T-cell (primary cell): ENCODE measurements at regions not wholly inside any gene's neighbourhood (a gene's known extent, or its start where the extent isn't known, plus 50 kb on each side); places are given as distances from the start of the nearest gene placed in this dataset.

Experiments used
- ATAC-seq, 4 experiments: fragments of 200-7000 bp in 3 of 4; fragments of 150-1000 bp in 1 of 4; cut with Tn5 transposase; replicated peaks in 1 of 4; 1 replicate in 3 of 4; 2 replicates in 1 of 4; pipeline ENCODE4 v1.10.0; 2021; ENCODE audit warnings: moderate library complexity in 3 of 4, mild to moderate bottlenecking in 2 of 4, moderate number of reproducible peaks in 1 of 4
- CTCF ChIA-PET, 2 donors: fragments of 300-600 bp; sonication (Branson Sonifier 250); formaldehyde crosslinking; loops; one replicate each; lab custom pipeline; 2022; ENCODE audit warnings: antibody characterized with exemption in 2 of 2; lab: Charles Lee
- POLR2A ChIA-PET, 2 donors: fragments of 300-600 bp; sonication (Branson Sonifier 250); formaldehyde crosslinking; loops; one replicate each; lab custom pipeline; 2022; ENCODE audit warnings: antibody characterized with exemption in 2 of 2; lab: Charles Lee
- DNase-seq, 35 experiments: peaks; one replicate each; pipeline versions ENCODE4 v3.0.0 to v3.0.0-alpha.2; 2013 to 2023
- H3K27ac ChIP-seq: one replicate; pipeline ENCODE4 v1.5.1; 2013; ENCODE audit warnings: low read length
- H3K27me3 ChIP-seq, 2 experiments: replicated peaks in 1 of 2; 1 replicate in 1 of 2; 2 replicates in 1 of 2; pipeline versions ENCODE4 v1.6.1 to v1.7.0; 2013; ENCODE audit warnings: low read length in 1 of 2, mixed read lengths in 1 of 2; ENCODE audit not compliant: control insufficient read depth in 2 of 2, insufficient read depth in 2 of 2; ENCODE audit errors: extremely low read depth in 1 of 2
- H3K36me3 ChIP-seq, 2 donors: 1 replicate in 1 of 2; 2 replicates in 1 of 2; pipeline versions ENCODE4 v1.6.1 to v1.7.0; 2013; ENCODE audit warnings: low read length in 1 of 2; ENCODE audit not compliant: control insufficient read depth in 2 of 2, insufficient read depth in 1 of 2; ENCODE audit errors: extremely low read depth in 1 of 2
- H3K4me1 ChIP-seq, 2 experiments: 1 replicate in 1 of 2; 2 replicates in 1 of 2; pipeline versions ENCODE4 v1.6.1 to v1.7.0; 2013; ENCODE audit warnings: low read length in 2 of 2, mixed read lengths in 1 of 2; ENCODE audit not compliant: insufficient read depth in 2 of 2, control insufficient read depth in 1 of 2; ENCODE audit errors: extremely low read depth in 1 of 2
- H3K4me3 ChIP-seq, 2 donors: 1 replicate in 1 of 2; 2 replicates in 1 of 2; pipeline versions ENCODE4 v1.5.1 to v1.7.0; 2013; ENCODE audit warnings: mild to moderate bottlenecking in 2 of 2, low read length in 1 of 2, moderate library complexity in 1 of 2; ENCODE audit not compliant: control insufficient read depth in 1 of 2; ENCODE audit errors: extremely low read depth in 1 of 2
- H3K9me3 ChIP-seq: 2 replicates; pipeline ENCODE4 v1.7.0; 2013
- H3K27ac Mint-ChIP-seq, 2 donors: one replicate each; pipeline ENCODE4 v1.8.0; 2020 to 2021; ENCODE audit warnings: mild to moderate bottlenecking in 2 of 2, mixed read lengths in 2 of 2
- H3K27me3 Mint-ChIP-seq, 2 donors: one replicate each; pipeline ENCODE4 v1.8.0; 2021 to 2022; ENCODE audit warnings: mixed read lengths in 2 of 2
- H3K36me3 Mint-ChIP-seq: one replicate; pipeline ENCODE4 v1.8.0; 2021; ENCODE audit warnings: mixed read lengths
- H3K4me1 Mint-ChIP-seq, 3 donors: one replicate each; pipeline ENCODE4 v1.8.0; 2020 to 2022; ENCODE audit warnings: mixed read lengths in 3 of 3, mild to moderate bottlenecking in 1 of 3
- H3K4me3 Mint-ChIP-seq, 3 donors: one replicate each; pipeline ENCODE4 v1.8.0; 2020 to 2022; ENCODE audit warnings: mild to moderate bottlenecking in 3 of 3, mixed read lengths in 3 of 3, moderate library complexity in 3 of 3
- H3K9me3 Mint-ChIP-seq, 3 donors: one replicate each; pipeline ENCODE4 v1.8.0; 2020 to 2022; ENCODE audit warnings: mixed read lengths in 3 of 3
- WGBS: methylation state at CpG from one replicate; pipeline ENCODE4 v1.1.5; 2013; ENCODE audit warnings: missing lambda C conversion rate; ENCODE audit not compliant: insufficient coverage; 5-methylcytosine and 5-hydroxymethylcytosine counted together

DNA sequence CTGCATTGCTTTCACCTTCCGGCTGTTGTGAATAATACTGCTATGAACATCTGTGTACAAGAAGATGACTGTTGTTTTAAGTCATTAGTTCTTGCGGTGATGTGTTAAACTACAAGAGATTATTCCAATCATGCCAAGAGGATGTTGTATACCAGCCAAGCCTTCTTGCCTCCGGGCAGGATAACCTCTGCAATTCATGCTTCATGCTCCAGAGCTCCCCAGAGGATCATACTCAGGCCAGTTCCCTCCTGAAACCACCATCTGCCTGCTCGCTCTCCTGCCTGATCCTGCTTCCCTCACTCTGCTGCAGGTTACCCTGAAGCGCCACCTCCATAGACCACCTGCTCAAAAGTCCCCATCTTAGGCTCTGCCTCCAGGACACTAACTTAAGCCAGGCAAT, 187.1 kb upstream of the PROK2 start:
- Histone ChIP-seq H3K36me3 (no peaks in the 10 kb centered on the region), H3K4me3 (no peak overlapping the region), H3K27ac (no peak overlapping the region), H3K27me3 (peaks cover 0 to 2% of the 10 kb centered on the region in 2 experiments), H3K4me1 (no peaks in the 10 kb centered on the region), H3K9me3 (no peaks in the 10 kb centered on the region)
- ChIA-PET CTCF (no interaction called here), POLR2A (interaction anchor here in 1 of 2 donors (0.5 kb wide), 1 partner anchor 13 kb away, joined by 4 read pairs; no protein-coding TSS in a partner anchor)
- ATAC-seq (no peak), DNase-seq (no peak)
- H3K9me3 Mint-ChIP-seq = no peaks in the 10 kb centered on the region
- no peak overlapping the region for H3K27ac Mint-ChIP-seq
- 86% methylated on average over 2 of the region's 5 CpGs for WGBS
- no peaks in the 10 kb centered on the region for H3K4me1 Mint-ChIP-seq
- peaks cover 8 to 9% of the 10 kb centered on the region in 2 donors for H3K27me3 Mint-ChIP-seq
- no peak overlapping the region for H3K4me3 Mint-ChIP-seq
- no peaks in the 10 kb centered on the region for H3K36me3 Mint-ChIP-seq

DNA sequence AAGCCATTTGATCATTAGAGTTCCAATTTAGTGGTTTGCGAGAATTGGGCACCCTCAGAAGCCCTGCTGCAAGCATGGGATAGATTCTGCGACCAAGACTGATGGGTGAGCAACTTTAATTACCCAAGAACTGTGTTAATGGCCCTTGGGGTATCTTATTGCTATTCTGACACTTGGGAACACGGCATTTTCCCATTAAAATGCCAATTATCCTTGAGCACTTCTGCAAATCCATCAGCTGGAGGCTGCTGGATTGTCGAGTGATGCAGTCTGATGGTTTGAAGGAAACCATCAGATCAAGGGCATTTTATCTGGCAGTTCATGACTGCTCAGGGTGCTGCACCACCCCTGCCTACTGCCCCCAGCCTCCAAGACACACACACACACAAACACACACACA, 183.6 kb upstream of the PROK2 start:
- DNase-seq = no peak
- Mint-ChIP-seq H3K9me3 (no peaks in the 10 kb centered on the region), H3K4me1 (no peaks in the 10 kb centered on the region), H3K4me3 (no peak overlapping the region), H3K27ac (no peak overlapping the region), H3K27me3 (peaks cover 12 to 18% of the 10 kb centered on the region in 2 donors), H3K36me3 (no peaks in the 10 kb centered on the region)
- Histone ChIP-seq H3K27ac (no peak overlapping the region), H3K9me3 (no peaks in the 10 kb centered on the region), H3K4me3 (no peak overlapping the region), H3K36me3 (no peaks in the 10 kb centered on the region), H3K27me3 (peaks cover 0 to 11% of the 10 kb centered on the region in 2 experiments), H3K4me1 (no peaks in the 10 kb centered on the region)
- POLR2A ChIA-PET = no interaction called here
- WGBS = 94% methylated on average over 2 of the region's 4 CpGs
- CTCF ChIA-PET = no interaction called here
- no peak for ATAC-seq

DNA sequence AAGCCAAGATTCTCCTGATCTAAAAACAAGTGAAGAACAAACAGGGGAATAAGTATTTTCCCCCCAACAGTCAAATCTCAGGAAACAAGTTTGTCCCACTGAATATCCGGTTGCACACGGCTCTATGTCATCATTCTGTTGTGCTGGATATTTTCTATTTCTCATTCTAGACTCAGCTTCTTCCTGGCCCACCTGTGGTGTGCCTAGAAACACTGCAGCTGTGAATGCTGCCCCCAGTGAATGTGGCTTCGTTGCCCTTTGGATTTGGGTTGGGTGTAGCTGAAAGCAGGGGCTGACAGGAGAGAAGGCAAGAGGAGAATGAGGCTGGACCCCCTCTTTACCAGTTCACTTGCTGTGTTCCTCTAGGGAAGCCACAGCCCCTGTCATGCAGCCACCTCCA, 181.2 kb upstream of the PROK2 start:
- Mint-ChIP-seq H3K4me3 (no peak overlapping the region), H3K27ac (no peak overlapping the region), H3K36me3 (no peaks in the 10 kb centered on the region), H3K4me1 (no peaks in the 10 kb centered on the region), H3K27me3 (peaks cover 9 to 19% of the 10 kb centered on the region in 2 donors), H3K9me3 (no peaks in the 10 kb centered on the region)
- H3K36me3 ChIP-seq = no peaks in the 10 kb centered on the region
- ATAC-seq = no peak
- 63% methylated on average over 2 of the region's 3 CpGs for WGBS
- no peaks in the 10 kb centered on the region for H3K9me3 ChIP-seq
- ChIA-PET POLR2A (no interaction called here), CTCF (no interaction called here)
- no peaks in the 10 kb centered on the region for H3K4me1 ChIP-seq
- no peak overlapping the region for H3K4me3 ChIP-seq
- H3K27me3 ChIP-seq = peaks cover 0 to 11% of the 10 kb centered on the region in 2 experiments
- H3K27ac ChIP-seq = no peak overlapping the region
- no peak for DNase-seq

DNA sequence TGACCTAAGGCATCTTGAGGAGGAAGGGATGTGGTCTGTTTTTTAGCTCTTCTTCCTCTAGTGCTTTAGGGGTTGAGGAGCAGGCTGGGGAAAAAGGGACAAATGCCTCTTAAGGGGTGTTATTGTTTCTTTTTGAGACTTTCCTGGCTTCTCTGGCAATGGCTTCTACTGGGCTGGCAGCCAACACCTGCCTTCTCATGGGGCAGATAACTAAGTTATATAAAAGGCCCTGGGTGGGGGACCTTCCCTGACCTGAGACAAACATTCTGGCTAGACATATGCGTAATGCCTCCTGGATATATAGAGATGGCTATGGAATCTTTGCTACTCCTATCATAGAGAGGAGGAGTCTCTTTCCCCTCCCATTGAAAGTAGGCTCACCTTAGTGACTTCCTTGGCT, 179.2 kb upstream of the PROK2 start:
- WGBS = no CpG with 5 or more reads among the region's 1 CpG
- no peaks in the 10 kb centered on the region for H3K4me1 ChIP-seq
- ChIA-PET POLR2A (interaction anchor here in 1 of 2 donors (0.5 kb wide), 1 partner anchor 859 kb away, joined by 6 read pairs; no protein-coding TSS in a partner anchor), CTCF (no interaction called here)
- H3K9me3 ChIP-seq = no peaks in the 10 kb centered on the region
- Mint-ChIP-seq H3K4me1 (no peaks in the 10 kb centered on the region), H3K4me3 (no peak overlapping the region), H3K27me3 (peaks cover 9 to 19% of the 10 kb centered on the region in 2 donors), H3K9me3 (no peaks in the 10 kb centered on the region), H3K36me3 (no peaks in the 10 kb centered on the region), H3K27ac (no peak overlapping the region)
- ATAC-seq = no peak
- no peak overlapping the region for H3K27ac ChIP-seq
- H3K36me3 ChIP-seq = no peaks in the 10 kb centered on the region
- H3K4me3 ChIP-seq = no peak overlapping the region
- no peak for DNase-seq
- peaks cover 0 to 11% of the 10 kb centered on the region in 2 experiments for H3K27me3 ChIP-seq

DNA sequence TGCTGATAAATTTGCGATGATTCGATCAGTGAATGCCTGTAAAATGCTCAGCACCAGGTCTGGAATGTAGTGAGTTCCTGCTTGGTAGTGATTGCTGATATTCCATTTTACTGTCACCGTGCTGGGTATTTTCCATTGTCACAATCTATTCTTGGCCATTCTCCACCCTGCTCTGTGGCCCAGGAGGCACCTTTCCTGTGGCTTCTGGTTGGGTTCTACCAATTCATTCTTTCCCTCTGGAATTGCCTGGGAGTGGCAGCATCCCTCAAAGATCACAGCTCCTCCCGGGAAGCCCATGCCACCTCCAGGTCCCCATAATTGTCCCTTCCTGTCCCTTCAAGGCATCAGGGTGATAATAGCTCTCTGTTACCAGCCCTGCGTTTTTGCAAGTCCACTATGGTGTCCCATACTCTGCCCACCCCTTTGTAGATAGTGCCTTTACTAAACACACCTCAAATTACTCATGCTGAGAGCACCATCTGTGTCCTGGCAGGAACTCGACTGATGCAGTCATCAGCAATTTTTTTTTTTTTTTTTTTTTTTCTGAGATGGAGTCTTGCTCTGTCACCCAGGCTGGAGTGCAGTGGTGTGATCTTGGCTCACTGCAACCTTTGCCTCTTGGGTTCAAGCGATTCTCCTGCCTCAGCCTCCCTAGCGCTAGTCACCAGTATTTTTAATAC, 177.8 kb upstream of the PROK2 start:
- peaks cover 0 to 11% of the 10 kb centered on the region in 2 experiments for H3K27me3 ChIP-seq
- no peaks in the 10 kb centered on the region for H3K4me1 ChIP-seq
- POLR2A ChIA-PET = interaction anchor here in 1 of 2 donors (0.6 kb wide), 1 partner anchor 524 kb away, joined by 7 read pairs; no protein-coding TSS in a partner anchor
- H3K36me3 Mint-ChIP-seq = no peaks in the 10 kb centered on the region
- 77% methylated on average over 3 of the region's 8 CpGs for WGBS
- CTCF ChIA-PET = interaction anchor here in 1 of 2 donors (0.6 kb wide), 1 partner anchor 12 kb away, joined by 3 read pairs; no protein-coding TSS in a partner anchor
- H3K36me3 ChIP-seq = no peaks in the 10 kb centered on the region
- H3K27me3 Mint-ChIP-seq = peaks cover 9 to 19% of the 10 kb centered on the region in 2 donors
- H3K9me3 Mint-ChIP-seq = no peaks in the 10 kb centered on the region
- no peak for ATAC-seq
- H3K4me3 Mint-ChIP-seq = no peak overlapping the region
- H3K9me3 ChIP-seq = no peaks in the 10 kb centered on the region
- H3K27ac Mint-ChIP-seq = no peak overlapping the region
- H3K27ac ChIP-seq = no peak overlapping the region
- H3K4me3 ChIP-seq = no peak overlapping the region
- DNase-seq = no peak
- H3K4me1 Mint-ChIP-seq = peaks cover 3 to 5% (median 3%) of the 10 kb centered on the region in 3 donors

DNA sequence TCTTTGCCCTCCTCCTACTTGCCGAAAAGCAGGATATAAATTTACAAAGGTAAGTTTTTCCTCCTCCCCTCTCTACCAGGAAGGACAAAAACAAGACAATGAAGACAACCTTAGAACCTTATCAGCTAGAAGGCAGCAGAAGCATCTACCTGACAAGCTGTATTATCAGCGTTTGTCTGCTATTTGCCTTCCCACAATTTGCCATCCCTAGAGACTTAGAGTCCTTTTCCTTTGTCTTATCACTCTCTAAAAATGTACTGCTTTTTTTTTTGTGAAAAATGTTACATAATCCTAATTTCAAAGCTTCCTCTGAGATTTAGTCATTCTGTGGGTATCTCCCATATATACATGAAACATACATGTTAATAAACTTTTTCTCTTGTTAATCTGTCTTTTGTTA, 176.9 kb upstream of the PROK2 start:
- Mint-ChIP-seq H3K4me3 (no peak overlapping the region), H3K36me3 (no peaks in the 10 kb centered on the region), H3K27ac (no peak overlapping the region), H3K27me3 (peaks cover 8 to 19% of the 10 kb centered on the region in 2 donors), H3K4me1 (peaks cover 3 to 5% (median 3%) of the 10 kb centered on the region in 3 donors), H3K9me3 (no peaks in the 10 kb centered on the region)
- DNase-seq (no peak), ATAC-seq (no peak)
- no peaks in the 10 kb centered on the region for H3K36me3 ChIP-seq
- no peak overlapping the region for H3K27ac ChIP-seq
- WGBS = no CpG with 5 or more reads among the region's 2 CpGs
- peaks cover 0 to 11% of the 10 kb centered on the region in 2 experiments for H3K27me3 ChIP-seq
- H3K9me3 ChIP-seq = no peaks in the 10 kb centered on the region
- ChIA-PET POLR2A (no interaction called here), CTCF (no interaction called here)
- no peaks in the 10 kb centered on the region for H3K4me1 ChIP-seq
- H3K4me3 ChIP-seq = no peak overlapping the region
